ENCODE measurements at regions not wholly inside any gene's neighbourhood (a gene's known extent, or its start where the extent isn't known, plus 50 kb on each side); places are given as distances from the start of the nearest gene placed in this dataset.

GRCh38 chr12:60269611-60270269 is 673.9 kb downstream of the SLC16A7 start (continued):
- TF ChIP-seq ZNF518B (CRISPR knock-in tag; IDR thresholded peaks at IDR 0.05): no peak
- no peak for TF ChIP-seq ZC3H11A (IDR thresholded peaks at IDR 0.05; ENCODE audit: low read depth, low read length)
- no peak for TF ChIP-seq CHD4 (IDR thresholded peaks at IDR 0.05; ENCODE audit: insufficient read depth, insufficient replicate concordance, low read depth, low read length, poor library complexity, severe bottlenecking)
- TF ChIP-seq BACH1 (tag; IDR thresholded peaks at IDR 0.05): no peak
- TF ChIP-seq, protein P1, sequence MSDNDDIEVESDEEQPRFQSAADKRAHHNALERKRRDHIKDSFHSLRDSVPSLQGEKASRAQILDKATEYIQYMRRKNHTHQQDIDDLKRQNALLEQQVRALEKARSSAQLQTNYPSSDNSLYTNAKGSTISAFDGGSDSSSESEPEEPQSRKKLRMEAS (CRISPR knock-in tag; IDR thresholded peaks at IDR 0.05): no peak

DNA sequence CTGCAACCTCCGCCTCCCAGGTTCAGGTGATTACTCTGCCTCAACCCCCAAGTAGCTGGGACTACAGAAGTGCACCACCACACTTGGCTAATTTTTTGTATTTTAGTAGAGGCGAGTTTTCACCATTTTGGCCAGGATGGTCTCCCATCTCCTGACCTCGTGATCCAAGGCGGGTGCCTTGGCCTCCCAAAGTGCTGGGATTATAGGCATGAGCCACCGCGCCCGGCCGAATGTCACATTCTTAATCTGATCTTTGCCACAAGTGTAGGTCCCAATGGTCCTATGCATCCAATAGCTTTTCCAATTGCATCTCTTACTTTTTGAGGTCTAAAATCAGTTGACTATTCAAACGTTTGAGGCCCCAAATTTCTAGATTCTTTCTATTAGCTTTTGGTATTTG is 676.0 kb downstream of the SLC16A7 start:
- no peak for ATAC-seq
- no peaks in the 10 kb centered on the region for H3K27me3 ChIP-seq (ENCODE audit: control insufficient read depth in 2 of 2, insufficient read depth in 2 of 2, low read length in 2 of 2)
- H3K27ac ChIP-seq (ENCODE audit: extremely low read depth, low read depth, low read length): no peak overlapping the region
- POLR2A ChIA-PET: no interaction called here
- CTCF ChIA-PET (ENCODE audit: low intra/inter-chr PET ratio): no interaction called here
- H3K79me2 ChIP-seq (ENCODE audit: control insufficient read depth, insufficient read depth, low read length): no peaks in the 10 kb centered on the region
- H3K9me1 ChIP-seq (ENCODE audit: control insufficient read depth, insufficient read depth, low read length): no peaks in the 10 kb centered on the region
- no peak overlapping the region for H3K4me2 ChIP-seq (ENCODE audit: insufficient read depth, low read length)
- intact Hi-C loops (cut with micrococcal nuclease): no loop called here
- DNase-seq (ENCODE audit: extremely low read depth in 1 of 4, low spot score in 3 of 4): no peak
- BruUV-seq (replicated peaks): no TSS peak
- H2AFZ ChIP-seq (ENCODE audit: low read depth, low read length): no peak overlapping the region
- no peaks in the 10 kb centered on the region for H4K20me1 ChIP-seq (replicated peaks; ENCODE audit: control insufficient read depth, insufficient read depth, low read length)
- H3K9ac ChIP-seq (ENCODE audit: insufficient read depth in 1 of 2, low read depth in 2 of 2, low read length in 2 of 2): no peak overlapping the region
- no peaks in the 10 kb centered on the region for H3K4me1 ChIP-seq (replicated peaks in 1 of 2; ENCODE audit: control insufficient read depth in 2 of 2, insufficient read depth in 2 of 2, low read length in 2 of 2)
- 22% methylated on average over 4 of the region's 9 CpGs for WGBS (ENCODE audit: insufficient coverage, low coverage, missing lambda C conversion rate)
- in situ Hi-C loops (cut with MboI): no loop called here
- TF ChIP-seq ZNF507 (tag; conservative IDR thresholded peaks at IDR 0.05): no peak
- no peak for TF ChIP-seq MCM5 (IDR thresholded peaks at IDR 0.05; ENCODE audit: low read depth)
- FAIRE-seq: no peak
- no peaks in the 10 kb centered on the region; the same call in 1 of the 2 replicates for H3K9me3 ChIP-seq (replicated peaks; ENCODE audit: control insufficient read depth, insufficient read depth, low read depth, low read length)
- no peak overlapping the region for H3K4me3 ChIP-seq
- H3K36me3 ChIP-seq (ENCODE audit: control insufficient read depth, insufficient read depth, low read length): no peaks in the 10 kb centered on the region

Measured in K562 (cell line).